ENCODE measurements at regions not wholly inside any gene's neighbourhood (a gene's known extent, or its start where the extent isn't known, plus 50 kb on each side); places are given as distances from the start of the nearest gene placed in this dataset.
"Not testable (repeated sequence)": the region's sequence is repeated elsewhere in the genome, so short reads cannot be mapped to it uniquely, and the experiment has no call there.

GRCh38 chr1:30660241-30660640 is 63.1 kb downstream of the MATN1 start:
- Histone ChIP-seq H4K20me1 (ENCODE audit: control insufficient read depth, insufficient read depth, low read depth, low read length) (no peaks in the 10 kb centered on the region), H3K9me3 (ENCODE audit: control insufficient read depth, insufficient read depth, low read length) (peaks cover 5% of the 10 kb centered on the region; the same call in 1 of the 2 replicates), H3K4me2 (ENCODE audit: low read length) (no peak overlapping the region), H3K9me2 (replicated peaks; ENCODE audit: control insufficient read depth, low read length) (no peaks in the 10 kb centered on the region), H3K27me3 (ENCODE audit: control insufficient read depth, low read length) (no peaks in the 10 kb centered on the region), H3K4me3 (ENCODE audit: low read length) (no peak overlapping the region), H3K79me2 (ENCODE audit: control insufficient read depth, low read length) (no peaks in the 10 kb centered on the region), H3K4me1 (ENCODE audit: control insufficient read depth, low read length) (no peaks in the 10 kb centered on the region), H3F3A (ENCODE audit: control insufficient read depth, insufficient read depth) (no peaks in the 10 kb centered on the region), H3K27ac (ENCODE audit: low read depth, low read length) (no peak overlapping the region), H3K36me3 (ENCODE audit: control insufficient read depth, low read length) (no peaks in the 10 kb centered on the region)
- no peak for TF ChIP-seq EZH2phosphoT487 (IDR thresholded peaks at IDR 0.05; ENCODE audit: borderline replicate concordance, low read length)
- TF ChIP-seq CTCF (IDR thresholded peaks at IDR 0.05; ENCODE audit: low read depth, low read length, poor library complexity, severe bottlenecking): no peak

- H3K9me2 ChIP-seq (replicated peaks; ENCODE audit: control insufficient read depth, low read length): no peaks in the 10 kb centered on the region
- H3K36me3 ChIP-seq (ENCODE audit: control insufficient read depth, low read length): no peaks in the 10 kb centered on the region
- no peak overlapping the region for H3K4me3 ChIP-seq (ENCODE audit: low read length)
- H3K27ac ChIP-seq (ENCODE audit: low read depth, low read length): no peak overlapping the region
- TF ChIP-seq CTCF (IDR thresholded peaks at IDR 0.05; ENCODE audit: low read depth, low read length, poor library complexity, severe bottlenecking) (no peak), EZH2phosphoT487 (IDR thresholded peaks at IDR 0.05; ENCODE audit: borderline replicate concordance, low read length) (no peak)
- no peaks in the 10 kb centered on the region for H3K4me1 ChIP-seq (ENCODE audit: control insufficient read depth, low read length)
- H3F3A ChIP-seq (ENCODE audit: control insufficient read depth, insufficient read depth): no peaks in the 10 kb centered on the region
- no peaks in the 10 kb centered on the region for H3K79me2 ChIP-seq (ENCODE audit: control insufficient read depth, low read length)
- no peaks in the 10 kb centered on the region for H3K27me3 ChIP-seq (ENCODE audit: control insufficient read depth, low read length)
- H4K20me1 ChIP-seq (ENCODE audit: control insufficient read depth, insufficient read depth, low read depth, low read length): no peaks in the 10 kb centered on the region
- no peak overlapping the region for H3K4me2 ChIP-seq (ENCODE audit: low read length)
- peaks cover 8% of the 10 kb centered on the region for H3K9me3 ChIP-seq (ENCODE audit: control insufficient read depth, insufficient read depth, low read length)
Measured at GRCh38 chr1:30659702-30660101, 63.7 kb downstream of the MATN1 start.

DNA sequence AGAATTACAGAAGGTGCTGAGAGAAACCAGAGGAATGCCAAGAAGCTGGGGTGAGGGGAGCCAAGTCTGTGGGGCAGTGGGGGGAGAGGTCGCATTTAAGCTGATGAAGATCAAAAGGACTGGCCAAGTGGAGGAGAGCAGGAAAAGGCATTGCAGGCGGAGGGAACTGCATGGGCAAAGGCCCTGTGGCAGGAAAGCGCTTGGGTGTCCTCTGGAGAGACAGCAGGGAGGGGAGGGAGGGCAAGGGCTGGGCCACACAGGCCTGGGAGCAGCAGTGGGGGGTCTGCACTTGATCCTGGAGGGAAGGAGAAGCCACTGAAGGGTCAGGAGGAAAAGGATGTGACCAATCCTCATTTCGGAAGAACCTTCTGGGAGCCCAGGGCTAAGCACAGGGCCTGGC is 65.0 kb downstream of the MATN1 start:
- not testable (repeated sequence) for H3K27ac ChIP-seq (ENCODE audit: low read depth, low read length); H3K4me3 ChIP-seq (ENCODE audit: low read length); H3K9me2 ChIP-seq (replicated peaks; ENCODE audit: control insufficient read depth, low read length); H4K20me1 ChIP-seq (ENCODE audit: control insufficient read depth, insufficient read depth, low read depth, low read length); H3K79me2 ChIP-seq (ENCODE audit: control insufficient read depth, low read length); H3K4me2 ChIP-seq (ENCODE audit: low read length); H3F3A ChIP-seq (ENCODE audit: control insufficient read depth, insufficient read depth); H3K4me1 ChIP-seq (ENCODE audit: control insufficient read depth, low read length); H3K27me3 ChIP-seq (ENCODE audit: control insufficient read depth, low read length); H3K36me3 ChIP-seq (ENCODE audit: control insufficient read depth, low read length)
- peaks cover 14% of the 10 kb centered on the region for H3K9me3 ChIP-seq (ENCODE audit: control insufficient read depth, insufficient read depth, low read length)

GRCh38 chr1:30658014-30658336 is 65.4 kb downstream of the MATN1 start:
- Histone ChIP-seq H4K20me1 (ENCODE audit: control insufficient read depth, insufficient read depth, low read depth, low read length) (no peaks in the 10 kb centered on the region), H3K36me3 (ENCODE audit: control insufficient read depth, low read length) (no peaks in the 10 kb centered on the region), H3K9me2 (replicated peaks; ENCODE audit: control insufficient read depth, low read length) (no peaks in the 10 kb centered on the region), H3F3A (ENCODE audit: control insufficient read depth, insufficient read depth) (no peaks in the 10 kb centered on the region), H3K9me3 (ENCODE audit: control insufficient read depth, insufficient read depth, low read length) (peaks cover 14% of the 10 kb centered on the region), H3K4me3 (ENCODE audit: low read length) (no peak overlapping the region), H3K79me2 (ENCODE audit: control insufficient read depth, low read length) (no peaks in the 10 kb centered on the region), H3K4me1 (ENCODE audit: control insufficient read depth, low read length) (no peaks in the 10 kb centered on the region), H3K27ac (ENCODE audit: low read depth, low read length) (no peak overlapping the region), H3K27me3 (ENCODE audit: control insufficient read depth, low read length) (no peaks in the 10 kb centered on the region), H3K4me2 (ENCODE audit: low read length) (no peak overlapping the region)
- no peak for TF ChIP-seq EZH2phosphoT487 (IDR thresholded peaks at IDR 0.05; ENCODE audit: borderline replicate concordance, low read length)
- no peak for TF ChIP-seq CTCF (IDR thresholded peaks at IDR 0.05; ENCODE audit: low read depth, low read length, poor library complexity, severe bottlenecking)
